Skeletal muscle satellite cell (primary cell): ENCODE measurements at regions not wholly inside any gene's neighbourhood (a gene's known extent, or its start where the extent isn't known, plus 50 kb on each side); places are given as distances from the start of the nearest gene placed in this dataset.

Experiments used
- H3K27me3 ChIP-seq: 2 replicates; pipeline ENCODE4 v1.7.0; 2013; ENCODE audit warnings: low read length; ENCODE audit not compliant: control insufficient read depth, insufficient read depth
- H3K36me3 ChIP-seq: 2 replicates; pipeline ENCODE4 v1.7.0; 2013; ENCODE audit warnings: mild to moderate bottlenecking, control low read depth, low read length; ENCODE audit not compliant: insufficient read depth
- H3K4me1 ChIP-seq: 2 replicates; pipeline ENCODE4 v1.7.0; 2013; ENCODE audit warnings: low read length; ENCODE audit not compliant: control insufficient read depth, insufficient read depth
- H3K4me2 ChIP-seq: 2 replicates; pipeline ENCODE4 v1.7.0; 2013; ENCODE audit warnings: mild to moderate bottlenecking, low read length
- H3K4me3 ChIP-seq: 2 replicates; pipeline ENCODE4 v1.7.0; 2013; ENCODE audit warnings: low read length
- H3K9ac ChIP-seq: 2 replicates; pipeline ENCODE4 v1.7.0; 2013; ENCODE audit warnings: mild to moderate bottlenecking, low read depth, low read length, moderate library complexity
- H3K9me3 ChIP-seq: replicated peaks from 2 replicates; pipeline ENCODE4 v1.7.0; 2013; ENCODE audit warnings: mild to moderate bottlenecking, control low read depth, low read length

- H3K4me2 ChIP-seq: no peak overlapping the region
- no peaks in the 10 kb centered on the region for H3K27me3 ChIP-seq
- no peaks in the 10 kb centered on the region for H3K4me1 ChIP-seq
- H3K4me3 ChIP-seq: no peak overlapping the region
- no peaks in the 10 kb centered on the region for H3K9me3 ChIP-seq
- no peaks in the 10 kb centered on the region for H3K36me3 ChIP-seq
- H3K9ac ChIP-seq: no peak overlapping the region
Measured at GRCh38 chr2:122960759-122961641, 1064.1 kb upstream of the CNTNAP5 start.

GRCh38 chr2:122966461-122966860, 1058.6 kb upstream of the CNTNAP5 start:
- no peaks in the 10 kb centered on the region for H3K4me1 ChIP-seq
- no peak overlapping the region for H3K4me3 ChIP-seq
- H3K4me2 ChIP-seq: no peak overlapping the region
- no peaks in the 10 kb centered on the region for H3K27me3 ChIP-seq
- no peaks in the 10 kb centered on the region for H3K36me3 ChIP-seq
- H3K9ac ChIP-seq: no peak overlapping the region
- no peaks in the 10 kb centered on the region for H3K9me3 ChIP-seq

DNA sequence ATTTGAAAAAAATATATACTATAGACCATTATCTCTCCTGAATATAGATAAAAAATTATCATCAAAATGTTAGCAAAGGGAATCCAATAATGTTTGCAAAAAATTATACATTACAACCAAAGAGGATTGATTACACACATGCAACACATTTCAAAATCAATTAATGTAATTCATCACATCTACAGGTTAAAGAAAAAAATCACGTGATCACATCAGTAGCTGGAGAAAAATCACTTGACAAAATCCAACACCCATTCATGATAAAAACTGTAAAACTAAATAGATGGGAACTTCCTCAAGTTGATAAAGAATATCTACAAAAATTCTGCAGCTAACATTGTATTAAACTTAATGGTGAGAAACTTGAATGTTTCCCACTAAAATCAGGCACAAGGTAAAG, 1047.5 kb upstream of the CNTNAP5 start:
- no peaks in the 10 kb centered on the region for H3K4me1 ChIP-seq
- no peaks in the 10 kb centered on the region for H3K27me3 ChIP-seq
- no peak overlapping the region for H3K4me3 ChIP-seq
- no peak overlapping the region for H3K9ac ChIP-seq
- no peaks in the 10 kb centered on the region for H3K36me3 ChIP-seq
- no peaks in the 10 kb centered on the region for H3K9me3 ChIP-seq
- H3K4me2 ChIP-seq: no peak overlapping the region

- no peak overlapping the region for H3K4me3 ChIP-seq
- H3K4me2 ChIP-seq: no peak overlapping the region
- no peaks in the 10 kb centered on the region for H3K36me3 ChIP-seq
- no peak overlapping the region for H3K9ac ChIP-seq
- peaks cover under 1% of the 10 kb centered on the region for H3K9me3 ChIP-seq
- H3K27me3 ChIP-seq: no peaks in the 10 kb centered on the region
- no peaks in the 10 kb centered on the region for H3K4me1 ChIP-seq
Measured at GRCh38 chr2:122980671-122981070, 1044.4 kb upstream of the CNTNAP5 start.

DNA sequence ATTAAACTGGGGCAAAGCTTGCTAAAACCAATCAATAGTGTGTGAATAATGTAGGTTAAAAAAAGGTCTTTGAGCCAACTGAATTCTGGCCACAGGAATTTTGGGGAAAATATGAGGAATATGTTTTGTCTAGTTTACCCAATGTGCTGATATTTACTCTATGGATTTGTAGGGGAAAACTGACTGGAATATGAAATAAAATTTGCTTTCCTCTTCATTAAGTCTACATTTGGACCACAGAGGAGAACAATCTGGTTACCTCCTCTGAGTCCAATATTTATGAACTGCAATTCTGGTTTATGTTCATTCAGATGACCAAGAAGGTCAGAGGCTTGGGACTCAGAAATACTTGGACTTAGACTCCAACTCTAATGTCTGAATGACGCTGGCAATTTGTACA, 1042.2 kb upstream of the CNTNAP5 start:
- Histone ChIP-seq H3K4me3 (no peak overlapping the region), H3K4me2 (no peak overlapping the region), H3K9me3 (peaks cover 4% of the 10 kb centered on the region), H3K27me3 (no peaks in the 10 kb centered on the region), H3K36me3 (no peaks in the 10 kb centered on the region), H3K4me1 (no peaks in the 10 kb centered on the region), H3K9ac (no peak overlapping the region)

DNA sequence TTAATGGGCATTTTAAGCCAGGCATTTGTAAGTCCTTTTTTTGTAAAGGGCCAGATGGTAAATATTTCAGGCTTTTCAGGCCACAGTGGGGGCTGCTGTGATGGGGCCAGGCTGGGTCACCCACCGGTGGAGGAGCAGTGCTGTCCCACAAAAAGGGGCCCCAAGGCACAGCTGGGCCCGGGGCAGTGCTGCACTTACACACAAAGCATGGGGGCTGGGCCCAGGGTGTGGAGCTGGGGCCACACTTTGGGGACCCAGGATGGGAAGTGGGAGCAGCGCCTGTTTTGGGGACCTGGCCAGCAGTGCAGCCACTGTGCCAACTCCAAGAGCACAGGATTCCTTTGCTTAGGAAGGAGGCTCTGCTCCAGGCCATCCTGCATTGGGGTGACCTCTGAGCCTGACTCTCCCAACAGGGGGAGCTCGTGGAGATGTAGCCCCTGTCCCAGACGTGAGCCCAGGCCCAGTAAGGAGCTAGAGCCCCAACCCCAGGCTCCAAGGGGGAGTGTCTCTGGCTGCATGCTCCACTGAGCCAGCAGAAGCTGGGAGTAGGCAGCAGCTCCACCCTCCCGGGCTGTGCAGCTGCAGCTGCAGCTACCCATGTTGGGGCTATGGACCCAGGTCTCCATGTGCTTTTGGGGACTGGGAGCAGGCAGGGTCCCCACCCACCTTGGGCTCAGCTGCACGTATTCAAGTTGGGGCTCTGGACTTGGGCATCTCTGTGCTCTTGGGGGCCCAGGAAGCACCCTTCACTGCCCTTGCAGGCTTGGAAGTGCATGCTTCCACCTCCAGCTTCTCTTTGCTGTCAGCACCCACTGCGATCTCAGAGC, 1036.5 kb upstream of the CNTNAP5 start:
- Histone ChIP-seq H3K4me3 (no peak overlapping the region), H3K4me2 (no peak overlapping the region), H3K9ac (no peak overlapping the region), H3K27me3 (no peaks in the 10 kb centered on the region), H3K4me1 (no peaks in the 10 kb centered on the region), H3K36me3 (no peaks in the 10 kb centered on the region), H3K9me3 (peaks cover 9% of the 10 kb centered on the region)

DNA sequence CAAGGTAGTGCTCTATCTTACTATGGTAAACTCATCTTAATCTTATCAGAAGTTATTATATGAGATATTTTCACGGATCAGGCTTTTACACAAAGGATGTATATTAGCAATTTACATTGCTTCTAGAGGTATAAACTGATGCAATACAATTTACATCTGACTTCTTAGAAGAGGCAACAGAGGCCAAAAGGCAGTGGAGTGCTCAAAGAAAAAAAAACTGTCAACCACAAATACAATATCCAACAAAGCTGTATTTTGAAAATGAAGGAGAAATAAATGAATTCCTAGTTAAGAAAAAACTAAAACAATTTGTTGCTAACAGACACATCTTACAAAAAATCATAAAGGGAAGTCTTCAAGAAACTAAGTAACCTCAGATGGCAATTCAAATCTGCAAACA, 1031.5 kb upstream of the CNTNAP5 start:
- Histone ChIP-seq H3K9ac (no peak overlapping the region), H3K36me3 (no peaks in the 10 kb centered on the region), H3K27me3 (no peaks in the 10 kb centered on the region), H3K9me3 (peaks cover 5% of the 10 kb centered on the region), H3K4me1 (no peaks in the 10 kb centered on the region), H3K4me2 (no peak overlapping the region), H3K4me3 (no peak overlapping the region)

DNA sequence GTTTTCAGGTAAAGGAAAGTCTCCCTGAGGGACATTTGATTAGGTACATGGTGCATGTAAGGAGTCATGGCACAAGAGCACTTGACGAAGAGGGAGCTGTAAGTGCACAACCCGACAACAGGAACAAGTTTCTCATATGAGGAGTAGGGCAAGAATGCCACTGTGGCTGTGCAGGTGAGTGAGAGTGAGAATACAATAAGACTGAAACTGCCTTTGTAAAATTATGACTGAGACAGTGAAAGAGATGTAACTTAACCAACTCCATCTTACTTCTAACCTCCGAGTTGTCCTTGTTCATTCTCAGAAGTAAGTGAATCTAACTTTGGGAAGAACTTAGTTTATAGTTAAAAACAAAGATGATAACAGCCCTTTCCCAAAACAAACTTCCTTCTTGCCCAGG, 1025.8 kb upstream of the CNTNAP5 start:
- Histone ChIP-seq H3K9me3 (peaks cover 3% of the 10 kb centered on the region), H3K27me3 (no peaks in the 10 kb centered on the region), H3K4me1 (no peaks in the 10 kb centered on the region), H3K9ac (no peak overlapping the region), H3K4me3 (no peak overlapping the region), H3K4me2 (no peak overlapping the region), H3K36me3 (no peaks in the 10 kb centered on the region)

- Histone ChIP-seq H3K9ac (no peak overlapping the region), H3K9me3 (peaks cover 3% of the 10 kb centered on the region), H3K27me3 (no peaks in the 10 kb centered on the region), H3K4me3 (no peak overlapping the region), H3K36me3 (no peaks in the 10 kb centered on the region), H3K4me1 (no peaks in the 10 kb centered on the region), H3K4me2 (no peak overlapping the region)
Measured at GRCh38 chr2:122999821-123000220, 1025.3 kb upstream of the CNTNAP5 start.

- Histone ChIP-seq H3K4me2 (no peak overlapping the region), H3K9me3 (peaks cover 10% of the 10 kb centered on the region), H3K4me1 (no peaks in the 10 kb centered on the region)
Measured at GRCh38 chr2:123002660-123003248, 1022.3 kb upstream of the CNTNAP5 start.

DNA sequence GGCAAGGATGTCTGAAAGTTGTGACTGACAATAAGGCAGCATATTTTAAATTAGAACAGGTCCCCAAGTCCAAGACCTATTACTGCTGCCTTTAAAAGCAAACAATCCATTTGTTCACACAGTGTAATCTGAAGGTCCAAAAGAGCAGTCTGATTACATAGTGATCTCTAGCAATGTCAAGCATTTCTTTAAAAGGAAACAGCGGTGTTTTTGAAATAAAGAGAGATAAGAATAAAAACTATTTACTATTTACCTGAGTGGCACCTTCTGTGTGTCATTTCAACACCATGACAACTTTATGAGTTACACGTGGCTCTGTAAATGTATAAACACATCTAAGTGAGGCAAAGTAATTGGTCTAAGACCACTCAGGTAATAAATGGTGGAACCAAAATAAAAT, 1009.9 kb upstream of the CNTNAP5 start:
- Histone ChIP-seq H3K4me2 (no peak overlapping the region), H3K4me3 (no peak overlapping the region), H3K27me3 (no peaks in the 10 kb centered on the region), H3K9me3 (no peaks in the 10 kb centered on the region), H3K9ac (no peak overlapping the region), H3K4me1 (no peaks in the 10 kb centered on the region), H3K36me3 (no peaks in the 10 kb centered on the region)

More at GRCh38 chr2:123002660-123003248, 1022.3 kb upstream of the CNTNAP5 start:
- H3K36me3 ChIP-seq: no peaks in the 10 kb centered on the region
- H3K4me3 ChIP-seq: no peak overlapping the region
- no peaks in the 10 kb centered on the region for H3K27me3 ChIP-seq
- no peak overlapping the region for H3K9ac ChIP-seq
